Head of caudate nucleus (tissue), 42 donors: ENCODE measurements at regions not wholly inside any gene's neighbourhood (a gene's known extent, or its start where the extent isn't known, plus 50 kb on each side); places are given as distances from the start of the nearest gene placed in this dataset.

Experiments used
- DNase-seq, 42 donors: peaks; one replicate each; pipeline versions ENCODE4 v3.0.0 to v3.0.0-alpha.2; 2020 to 2021; ENCODE audit warnings: mixed read lengths in 7 of 42
- intact Hi-C: fragments of 100-400 bp; cut with DNase I; formaldehyde crosslinking; loops from one replicate; pipeline ENCODE4 v1.15.0; 2022

DNA sequence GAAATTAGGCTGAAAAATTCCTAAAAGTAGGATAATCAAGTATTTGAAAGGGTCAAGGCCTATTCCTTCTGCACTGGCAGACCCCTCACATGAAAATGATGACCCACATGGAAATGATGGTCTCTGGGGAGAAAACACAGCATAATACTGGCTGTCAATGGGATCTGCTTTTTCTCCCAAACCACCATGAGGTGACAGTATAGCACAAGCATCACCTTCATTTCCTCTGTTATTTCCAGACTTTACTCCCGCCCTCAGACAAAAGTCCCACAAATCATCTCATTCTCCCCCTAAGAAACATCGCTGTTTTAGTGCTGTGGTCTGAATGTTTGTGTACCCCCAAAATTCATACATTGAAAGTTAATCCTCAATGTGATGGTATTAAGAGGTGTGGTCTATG, 161.0 kb downstream of the RSL24D1 start:
- intact Hi-C loops: no loop called here
- no peak for DNase-seq

DNA sequence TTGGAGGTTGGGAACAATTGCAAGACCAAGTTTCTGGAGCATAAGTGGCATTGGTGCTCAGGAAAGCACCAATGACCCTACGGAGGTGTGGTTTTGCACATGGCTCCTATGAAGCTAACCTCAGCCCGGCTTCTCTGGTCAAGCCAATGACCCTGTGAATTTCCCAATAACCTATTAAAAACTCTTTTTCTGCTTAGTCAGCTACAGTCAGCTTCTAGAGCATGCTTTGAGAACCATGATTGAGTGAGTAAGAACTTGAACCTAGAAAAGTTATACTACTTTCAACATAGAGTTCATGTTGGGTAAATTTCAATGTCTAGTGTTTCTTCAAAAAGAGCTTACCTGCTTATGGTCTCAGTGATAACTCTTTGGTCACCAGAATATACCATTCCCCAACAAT, 163.2 kb downstream of the RSL24D1 start:
- intact Hi-C loops: no loop called here
- no peak for DNase-seq

DNA sequence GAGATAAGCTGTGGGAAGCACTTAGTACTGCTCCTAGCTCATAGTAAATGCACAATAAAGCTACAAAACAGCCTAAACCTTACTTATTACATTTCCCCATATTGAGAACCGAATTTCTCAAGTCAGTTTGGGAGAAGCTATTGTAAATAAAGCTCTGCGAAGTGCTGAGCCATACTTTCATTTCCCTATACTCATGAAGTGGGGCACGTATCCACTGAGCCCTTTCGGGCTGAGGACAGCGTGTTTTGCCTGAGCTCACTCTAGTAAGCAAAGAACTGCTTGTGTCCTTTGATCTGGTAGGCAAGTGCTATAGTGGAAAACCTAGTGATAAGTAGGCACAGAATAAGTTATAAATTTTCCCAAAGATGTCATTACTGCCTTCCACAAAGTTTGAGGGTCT, 165.0 kb downstream of the RSL24D1 start:
- intact Hi-C loops: no loop called here
- DNase-seq: peak in 13 of 42 donors; percentile 4 to 51 (median 18)

DNA sequence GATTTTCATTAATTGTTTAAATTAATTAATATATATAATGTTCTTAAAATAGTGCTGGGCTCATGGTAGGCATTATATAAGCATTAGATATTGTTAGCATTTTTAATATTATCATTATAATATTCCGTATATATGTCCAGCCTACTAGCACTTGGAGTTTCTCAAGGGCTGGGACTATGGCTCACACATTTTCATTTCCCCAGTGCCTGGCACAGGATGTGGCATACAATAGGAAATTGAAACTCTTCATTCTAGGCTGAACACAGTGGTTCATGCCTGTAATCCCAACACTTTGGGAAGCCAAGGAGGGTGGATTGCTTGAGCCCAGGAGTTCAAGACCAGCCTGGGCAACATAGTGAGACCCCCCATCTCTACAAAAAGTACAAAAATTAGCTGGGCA, 170.4 kb downstream of the RSL24D1 start:
- DNase-seq: no peak

DNA sequence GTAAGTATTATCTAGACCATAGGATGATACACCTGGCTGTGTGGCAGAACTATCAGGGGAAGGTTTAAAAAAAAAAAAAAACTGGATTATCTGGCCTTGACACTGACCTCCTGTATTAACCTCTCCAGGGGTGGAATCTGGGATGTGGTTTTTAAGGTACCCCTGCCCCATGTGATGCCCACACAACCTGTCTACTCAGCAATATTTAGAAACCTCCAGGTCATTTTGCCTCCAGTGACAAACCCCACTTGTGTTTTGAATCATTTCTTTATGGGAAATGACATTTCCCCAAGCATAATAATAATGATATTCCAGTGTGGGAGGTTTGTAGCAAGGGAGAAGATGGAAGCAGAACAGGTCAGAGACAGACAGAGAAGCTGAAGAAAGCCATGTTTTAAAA, 179.1 kb downstream of the RSL24D1 start:
- intact Hi-C loops: no loop called here
- no peak for DNase-seq

More for the DNA sequence above, 170.4 kb downstream of the RSL24D1 start:
- intact Hi-C loops: no loop called here

DNA sequence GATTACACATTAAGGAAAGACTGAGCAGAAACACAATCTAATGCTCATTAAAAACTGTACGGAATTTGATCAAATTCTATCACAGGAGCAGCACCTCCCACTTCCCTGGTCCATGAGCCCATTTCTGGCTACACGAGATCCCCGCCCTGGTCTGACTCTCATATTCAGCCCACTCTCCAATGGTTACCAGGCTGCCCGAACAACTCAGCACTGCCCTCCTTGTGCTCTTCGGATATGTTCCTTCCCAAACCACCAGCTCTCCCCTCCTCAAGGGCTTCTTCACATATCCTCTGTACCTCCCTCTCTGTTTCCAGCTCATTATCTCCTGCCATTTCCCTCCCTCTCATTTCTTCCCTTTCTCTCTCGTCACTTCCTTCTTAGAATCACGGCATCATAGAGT, 180.5 kb downstream of the RSL24D1 start:
- DNase-seq: no peak
- intact Hi-C loops: no loop called here

DNA sequence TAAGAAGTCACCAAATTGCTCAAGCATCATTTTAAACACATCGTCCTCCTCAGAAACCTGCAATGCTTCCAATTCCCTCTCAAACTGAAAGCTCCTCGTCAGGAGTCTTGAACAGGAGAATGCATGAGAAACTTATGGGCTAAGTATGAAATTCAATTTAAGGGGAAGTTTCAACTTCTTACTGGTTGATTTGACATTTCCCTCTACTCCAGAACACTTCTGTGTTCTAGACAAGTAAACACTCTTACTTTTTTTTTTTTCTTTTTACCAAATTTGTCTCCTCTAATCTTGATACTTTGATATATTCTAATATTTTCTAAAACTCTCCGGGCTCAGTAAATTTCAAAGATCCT, 181.7 kb downstream of the RSL24D1 start:
- intact Hi-C loops: no loop called here
- DNase-seq: no peak

DNA sequence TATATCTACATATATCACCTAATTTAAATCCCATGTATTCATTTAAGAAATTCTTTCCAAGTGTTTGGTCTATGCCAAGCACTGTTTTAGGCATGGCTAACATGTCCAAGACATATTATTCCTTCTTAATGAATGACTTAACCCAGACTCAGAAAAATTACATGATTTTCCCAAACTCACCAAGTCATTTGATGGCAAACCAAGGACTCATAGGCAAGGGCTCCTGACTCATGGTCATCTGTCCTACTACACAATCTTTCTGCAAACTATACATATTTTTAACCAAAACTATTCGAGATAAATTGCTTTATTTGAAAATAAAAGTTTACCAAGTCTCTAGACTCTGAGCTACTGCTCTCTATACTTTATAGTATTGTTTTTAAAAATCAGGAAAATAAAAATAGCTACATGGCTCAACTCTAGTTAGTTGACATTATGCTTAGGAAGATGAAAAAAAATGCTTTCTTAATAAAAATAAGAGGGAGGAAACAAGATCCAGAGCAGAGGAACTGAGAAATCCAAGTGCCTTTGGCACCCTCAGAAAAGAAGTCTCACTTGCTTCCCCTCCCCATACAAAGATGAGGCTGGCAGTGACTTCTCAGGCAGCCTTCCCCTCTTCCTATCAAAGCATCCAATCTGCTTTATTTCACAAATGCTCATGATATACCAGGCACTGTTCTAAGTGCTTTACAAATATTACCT, 182.2 kb downstream of the RSL24D1 start:
- intact Hi-C loops: no loop called here

DNA sequence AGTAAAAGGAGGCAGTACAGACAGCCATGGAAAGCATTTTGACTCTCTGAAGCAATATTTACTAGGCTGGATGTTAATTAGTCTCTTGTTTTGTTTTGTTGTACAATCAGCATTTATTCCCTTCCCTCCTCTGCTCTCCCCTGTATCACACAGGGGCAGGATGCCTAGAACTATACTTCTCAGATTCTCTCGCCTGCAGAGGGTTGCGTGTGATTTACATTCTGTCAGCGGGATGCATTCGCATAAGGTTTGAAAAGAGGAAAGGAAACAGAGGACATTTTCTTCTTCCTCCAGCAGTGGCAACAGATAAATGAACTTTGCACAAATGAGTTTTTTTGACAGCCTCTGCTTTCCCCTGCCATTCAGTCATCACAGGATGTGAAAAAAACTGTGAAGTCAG, 188.3 kb downstream of the RSL24D1 start:
- intact Hi-C loops: no loop called here
- DNase-seq: peak in 1 of 42 donors; percentile 2

More for the DNA sequence above, 182.2 kb downstream of the RSL24D1 start:
- no peak for DNase-seq

DNA sequence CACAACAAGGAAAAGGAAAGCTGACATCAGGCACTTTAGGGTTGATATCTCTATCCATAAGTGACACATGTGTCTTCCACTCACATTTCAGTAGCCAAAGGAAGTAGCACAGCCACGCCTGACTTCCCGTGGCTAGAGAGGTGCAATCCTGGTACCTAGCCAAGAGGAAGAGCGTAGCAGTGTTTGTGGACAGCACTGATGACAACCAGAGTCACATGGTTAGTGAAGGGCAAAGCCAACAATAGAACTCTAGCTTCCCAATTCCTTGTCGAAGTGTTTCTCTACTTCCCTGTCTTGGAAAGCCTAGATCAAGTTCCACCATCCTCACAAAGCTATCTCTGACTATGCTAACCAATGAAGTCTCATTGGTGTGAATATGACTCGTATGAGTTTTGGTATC, 189.2 kb downstream of the RSL24D1 start:
- DNase-seq: peak in 22 of 42 donors; percentile 5 to 50 (median 19)
- intact Hi-C loops: no loop called here

DNA sequence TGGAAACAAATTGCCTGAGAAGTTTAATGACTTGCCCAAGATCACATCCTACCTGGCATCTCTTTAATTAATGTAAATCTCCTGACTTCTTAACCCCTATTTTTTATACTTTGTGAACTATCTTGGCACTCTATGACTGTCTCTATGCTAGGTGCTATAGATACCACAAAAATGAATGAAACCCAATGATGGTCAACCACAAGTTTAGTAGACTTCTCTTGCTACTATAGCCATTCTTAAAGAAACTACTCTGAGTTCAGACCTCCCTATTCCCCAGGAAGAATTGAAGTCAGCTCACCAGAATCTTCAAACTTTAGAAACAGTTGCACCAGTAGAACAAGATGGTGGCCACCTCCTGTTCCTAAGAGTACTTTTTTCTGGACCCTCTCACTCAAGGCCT, 191.1 kb downstream of the RSL24D1 start:
- DNase-seq: no peak
- intact Hi-C loops: no loop called here

DNA sequence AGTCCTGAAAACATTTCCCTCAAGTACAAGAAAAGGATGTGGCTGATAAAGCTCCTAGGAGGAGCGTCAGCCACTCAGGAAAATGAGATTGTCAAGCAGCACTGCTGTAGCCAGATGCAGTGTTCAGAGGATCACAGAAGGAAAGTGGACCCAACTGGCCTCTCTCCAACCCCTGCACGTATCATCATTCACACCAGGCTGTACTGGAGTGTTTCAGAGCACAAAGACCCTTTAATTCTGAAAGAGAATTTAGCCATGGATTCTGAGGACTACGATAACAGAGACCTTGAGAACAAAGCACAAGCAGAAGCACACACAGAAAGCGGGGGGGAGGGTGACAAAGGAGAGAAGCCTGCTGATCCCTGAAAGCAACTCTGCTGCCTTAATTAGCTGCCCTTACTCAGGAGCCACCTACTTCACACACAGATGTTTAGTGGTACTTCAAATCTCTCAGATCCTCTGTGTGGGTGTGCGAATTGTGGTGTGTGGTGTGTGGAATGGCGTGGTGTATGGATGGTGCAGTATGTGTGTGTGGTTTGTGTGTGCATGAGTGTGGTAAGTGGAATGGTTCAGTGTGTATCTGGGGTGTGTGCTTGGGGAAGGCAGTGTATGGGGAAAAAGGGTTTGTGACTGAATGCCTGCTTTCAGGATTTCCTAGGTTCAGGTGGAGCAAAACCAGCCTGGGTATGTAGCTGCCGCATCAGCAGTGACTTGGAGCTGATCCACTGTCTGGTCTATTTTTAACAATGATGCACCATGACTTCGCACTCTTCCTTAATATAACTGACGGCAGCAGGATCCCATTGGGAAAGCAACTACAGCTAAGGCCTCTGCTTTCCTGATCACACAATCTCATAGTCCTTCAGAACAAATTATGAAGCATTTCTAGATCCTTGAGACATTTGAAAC, 192.5 kb downstream of the RSL24D1 start:
- intact Hi-C loops: no loop called here
- peak in 9 of 42 donors; percentile 2 to 45 (median 15) for DNase-seq

DNA sequence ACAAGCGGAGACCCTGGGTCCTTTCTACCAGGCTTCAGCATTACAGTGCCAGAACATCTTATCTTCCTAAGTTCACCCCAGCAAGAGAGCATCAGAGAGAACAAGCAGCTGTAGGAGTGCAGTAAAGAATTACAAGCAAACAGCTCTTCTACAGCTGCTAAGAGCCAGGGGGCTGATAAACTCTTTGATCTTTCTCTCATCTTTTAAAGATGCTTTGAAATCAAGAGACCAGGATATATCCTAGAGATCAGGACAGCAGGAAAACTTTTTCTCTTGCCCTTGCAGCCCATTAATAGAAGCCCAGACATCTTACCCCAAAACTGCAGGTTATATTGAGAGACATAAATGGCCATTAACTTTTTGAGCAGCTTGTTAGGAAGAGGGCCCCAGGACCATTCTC, 198.1 kb downstream of the RSL24D1 start:
- intact Hi-C loops: no loop called here
- no peak for DNase-seq

DNA sequence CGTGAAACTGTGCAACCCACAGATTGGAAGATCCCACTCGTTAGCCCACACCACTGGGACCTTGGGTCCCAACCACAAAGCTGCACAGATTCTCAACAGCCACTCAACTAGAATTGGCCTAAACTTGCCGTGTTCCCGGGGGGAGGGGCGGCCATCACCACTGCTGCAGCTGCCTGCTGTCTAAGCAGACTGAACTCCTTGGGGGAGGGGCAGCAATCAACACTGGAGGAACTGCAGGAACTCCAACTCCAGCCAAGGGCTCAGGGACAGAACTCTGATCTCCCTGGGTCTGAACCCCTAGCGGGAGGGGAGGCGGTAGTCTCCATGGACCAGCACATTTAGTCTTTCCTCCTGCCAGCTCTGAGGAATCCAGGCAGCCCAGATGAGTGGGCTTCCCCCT, 205.9 kb downstream of the RSL24D1 start:
- intact Hi-C loops: no loop called here
- no peak for DNase-seq

DNA sequence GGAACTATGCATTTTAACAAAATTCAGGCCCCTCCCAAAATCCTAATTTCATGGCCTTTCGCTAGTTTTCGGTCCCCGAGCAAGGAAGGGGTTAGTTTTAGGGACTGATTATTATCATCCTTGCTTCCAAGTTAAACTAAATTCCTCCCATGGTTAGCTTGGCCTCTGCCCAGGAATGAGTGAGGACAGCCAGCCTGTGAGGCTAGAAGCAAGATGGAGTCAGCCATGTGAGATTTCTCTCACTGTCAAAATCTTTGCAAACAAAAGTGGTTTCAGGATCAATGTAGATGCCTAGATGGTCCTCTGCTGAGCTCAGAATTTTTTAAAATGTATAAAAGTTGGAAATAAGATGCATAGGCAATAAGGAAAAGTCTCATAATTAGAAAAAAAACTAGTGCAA, 208.9 kb downstream of the RSL24D1 start:
- DNase-seq: no peak
- intact Hi-C loops: no loop called here

DNA sequence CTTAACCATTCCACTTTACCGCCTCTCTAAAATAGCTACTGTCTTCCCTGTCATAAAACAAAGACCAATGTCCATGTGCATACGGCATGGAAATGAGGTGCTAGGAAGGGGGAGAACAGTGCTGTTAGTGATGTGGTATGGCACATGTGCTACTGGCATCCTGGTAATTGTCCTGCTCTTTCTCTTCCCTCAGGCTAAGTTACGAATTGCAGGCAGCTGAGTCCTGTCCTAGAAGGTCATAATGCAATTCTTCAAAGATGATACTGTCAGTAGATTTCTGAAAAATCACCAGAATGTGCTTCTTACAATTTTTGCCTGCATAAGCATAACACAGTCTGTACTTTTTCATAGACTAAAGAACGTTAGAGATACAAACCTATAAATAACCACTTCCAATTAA, 216.8 kb downstream of the RSL24D1 start:
- intact Hi-C loops: no loop called here
- no peak for DNase-seq

DNA sequence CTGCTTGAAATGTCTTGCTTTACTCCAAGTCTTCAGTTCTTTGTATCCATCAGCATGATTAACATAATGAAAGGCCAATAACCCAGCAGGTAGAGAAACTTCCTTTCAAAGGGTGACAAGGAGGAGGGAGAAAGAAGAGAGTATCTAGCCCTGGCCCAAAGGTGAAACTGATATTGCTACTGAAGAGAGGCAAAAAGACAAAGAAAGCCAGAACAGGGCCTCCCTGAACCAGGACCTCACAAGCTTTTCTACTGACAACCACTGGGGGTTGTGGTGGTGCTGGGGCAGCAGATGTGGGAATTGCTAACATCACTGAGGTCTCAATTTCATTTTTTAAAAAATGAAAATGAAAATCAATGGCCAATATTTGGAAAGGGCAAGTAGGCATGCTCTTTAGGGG, 234.1 kb downstream of the RSL24D1 start:
- intact Hi-C loops: no loop called here
- no peak for DNase-seq

DNA sequence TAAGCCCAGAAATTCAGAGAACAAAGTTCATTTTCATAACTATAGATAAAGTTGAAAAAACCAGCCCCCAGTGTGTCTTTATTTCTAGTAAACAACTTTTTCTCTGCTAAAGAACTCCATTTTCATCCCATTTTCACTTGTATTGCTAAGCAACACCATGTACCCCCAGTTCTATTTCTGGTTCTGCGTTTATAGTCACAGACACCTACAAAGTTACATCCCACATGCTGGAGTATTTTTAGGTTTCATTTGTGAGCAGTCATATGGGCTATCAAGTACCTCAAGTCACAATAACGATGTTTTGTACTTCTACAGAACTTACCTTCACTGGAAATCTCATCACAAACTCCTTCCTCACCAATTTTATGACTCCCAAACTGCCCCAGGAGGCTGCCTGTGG, 236.5 kb downstream of the RSL24D1 start:
- intact Hi-C loops: no loop called here
- peak in 9 of 42 donors; percentile 1 to 58 (median 15) for DNase-seq

DNA sequence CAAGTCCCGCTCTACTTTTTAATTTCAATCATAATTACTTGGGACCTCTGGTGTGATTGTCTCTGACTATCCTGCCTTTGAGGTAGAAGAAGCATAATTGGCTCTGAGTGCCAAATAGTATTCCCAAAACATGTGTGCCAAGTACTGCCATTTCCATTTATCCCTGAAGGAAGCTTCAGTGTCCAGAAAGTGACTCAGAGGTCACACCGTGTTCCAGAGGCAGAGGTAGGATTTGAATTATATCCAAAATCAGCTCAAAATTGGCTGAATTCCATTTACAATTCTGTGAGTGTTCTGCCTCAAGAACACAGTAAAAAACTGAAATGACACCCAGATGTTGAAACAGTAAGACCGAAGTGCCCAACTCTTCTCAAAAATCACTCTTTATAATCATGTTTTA, 255.3 kb downstream of the RSL24D1 start:
- no peak for DNase-seq
- intact Hi-C loops: no loop called here

DNA sequence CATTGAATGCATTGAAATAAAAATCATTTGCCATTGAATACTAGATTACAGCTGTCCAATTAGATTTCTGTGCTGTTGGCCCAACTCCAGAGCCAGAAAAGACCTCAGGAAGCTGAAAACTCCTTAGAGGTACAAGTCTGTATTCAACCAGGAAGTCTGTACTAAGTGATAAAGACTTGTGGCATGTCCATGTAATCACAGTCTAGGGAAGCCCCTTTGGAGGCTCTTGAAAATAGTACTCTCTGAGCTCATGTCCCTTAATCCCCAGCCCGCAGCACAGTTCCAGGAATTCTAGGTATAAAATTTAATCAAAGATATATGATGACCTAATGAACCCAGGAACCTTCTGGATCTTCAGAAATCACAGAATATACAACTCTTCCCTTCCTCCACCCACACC, 279.4 kb downstream of the RSL24D1 start:
- DNase-seq: no peak
- intact Hi-C loops: no loop called here

DNA sequence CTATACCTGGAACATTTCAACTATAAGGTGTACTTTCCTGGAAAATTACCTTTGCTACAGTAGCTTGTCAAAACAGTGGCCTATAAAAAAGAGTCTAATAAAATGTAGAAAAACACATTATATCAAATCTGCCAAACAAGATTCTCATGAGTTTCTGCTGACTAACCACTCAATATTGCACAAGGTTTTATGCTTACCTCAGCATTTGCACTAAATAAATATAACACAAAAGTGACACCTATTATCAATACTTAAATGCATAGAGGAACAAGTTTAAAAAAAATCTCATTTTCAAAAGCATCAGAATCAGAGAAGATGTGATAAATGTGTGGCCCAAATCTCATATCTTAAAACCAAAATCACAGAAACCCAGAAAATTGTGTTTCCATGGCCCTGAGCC, 281.4 kb downstream of the RSL24D1 start:
- intact Hi-C loops: no loop called here
- DNase-seq: no peak
